ENCODE measurements at regions not wholly inside any gene's neighbourhood (a gene's known extent, or its start where the extent isn't known, plus 50 kb on each side); places are given as distances from the start of the nearest gene placed in this dataset.

GRCh38 chr2:211237586-211238275, 681.3 kb downstream of the CPS1 start:
- no peak for DNase-seq (ENCODE audit: low spot score)

DNA sequence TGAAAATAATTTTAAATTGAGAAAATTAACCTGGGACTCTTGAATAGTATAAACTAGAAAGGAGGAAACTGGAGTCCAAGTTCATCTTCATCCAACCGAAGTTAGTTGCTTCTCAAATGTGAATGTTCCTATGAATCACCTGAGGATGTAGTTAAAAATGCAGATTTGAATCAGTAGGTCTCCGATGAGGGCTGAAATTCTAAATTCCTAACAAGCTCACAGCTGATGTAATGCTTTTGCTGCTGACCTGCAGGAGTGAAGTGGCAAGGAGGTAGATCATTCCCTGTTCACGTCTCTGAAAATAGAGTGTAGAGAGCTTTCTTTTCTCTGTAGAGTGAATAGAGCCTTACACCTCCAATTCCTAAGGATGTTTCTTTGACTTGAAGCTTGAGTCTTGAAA, 685.5 kb downstream of the CPS1 start:
- DNase-seq (ENCODE audit: low spot score): no peak

DNA sequence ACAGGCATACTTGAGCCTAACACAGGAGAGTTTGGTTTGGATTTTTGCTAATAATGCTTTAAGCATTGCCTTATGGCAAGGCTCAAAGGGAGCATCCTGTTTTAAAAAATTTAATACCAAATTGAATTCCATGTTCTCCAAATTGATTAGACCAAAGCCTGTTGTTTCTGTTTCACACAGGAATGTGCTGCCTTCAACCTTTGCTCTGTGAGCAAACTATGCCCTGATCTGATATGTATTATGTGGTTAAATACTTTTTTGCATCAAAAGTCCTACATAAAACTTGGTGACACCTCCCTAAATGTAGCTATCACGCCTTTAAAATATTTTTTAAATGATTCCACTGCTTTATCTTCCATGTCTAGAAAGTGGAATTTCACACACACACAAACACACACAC, 691.4 kb downstream of the CPS1 start:
- no peak for DNase-seq (ENCODE audit: low spot score)

- no peak for DNase-seq (ENCODE audit: low spot score)
These were observed 692.4 kb downstream of the CPS1 start for GRCh38 chr2:211248841-211249240.

DNA sequence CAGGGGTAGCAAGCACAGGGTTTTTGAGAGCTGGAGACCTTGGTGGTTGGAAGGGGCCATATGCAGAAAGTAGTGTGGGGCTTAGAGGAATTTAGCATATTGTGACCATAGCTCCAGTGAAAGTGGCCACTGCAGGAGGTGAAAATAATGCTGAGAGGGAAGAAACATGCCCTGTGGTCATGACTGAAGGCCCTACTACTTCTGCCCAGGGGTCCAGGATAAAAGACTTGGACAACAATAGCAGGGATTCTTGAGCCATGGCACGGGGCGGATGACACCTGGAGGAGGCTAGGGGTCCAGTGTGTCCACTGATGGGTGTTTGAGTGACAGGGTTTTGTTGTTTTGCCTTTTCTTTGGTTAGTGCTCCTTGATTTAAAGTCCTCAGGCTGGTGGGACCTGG, 694.6 kb downstream of the CPS1 start:
- no peak for DNase-seq (ENCODE audit: low spot score)

DNA sequence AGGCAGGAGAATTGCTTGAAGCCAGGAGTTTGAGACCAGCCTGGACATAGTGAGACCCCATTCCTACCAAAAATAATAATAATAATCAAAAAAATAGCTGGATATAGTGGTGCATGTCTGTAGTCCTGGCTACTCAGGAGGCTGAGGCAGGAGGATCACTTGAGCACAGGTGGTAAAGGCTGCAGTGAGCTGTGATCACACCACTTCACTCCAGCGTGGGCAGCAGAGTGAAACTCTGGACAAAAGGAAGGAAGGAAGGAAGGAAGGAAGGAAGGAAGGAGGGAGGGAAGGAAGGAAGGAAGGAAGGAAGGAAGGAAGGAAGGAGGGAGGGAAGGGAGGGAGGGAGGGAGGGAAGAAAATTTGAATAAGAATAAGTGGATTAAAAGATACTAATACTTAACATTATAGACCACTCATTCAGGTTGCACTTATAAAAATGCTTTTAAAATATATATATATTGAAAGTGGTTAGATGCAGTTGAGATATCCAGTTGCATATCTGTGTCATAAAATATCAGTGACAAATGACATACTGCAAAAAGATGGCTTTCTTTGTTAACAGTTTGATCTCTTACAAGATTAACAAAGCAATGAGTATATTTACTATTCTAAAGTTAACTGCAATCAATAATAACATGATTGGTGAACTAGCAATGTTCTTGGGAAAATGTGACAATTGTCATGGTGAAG, 702.4 kb downstream of the CPS1 start:
- DNase-seq (ENCODE audit: low spot score): no peak

DNA sequence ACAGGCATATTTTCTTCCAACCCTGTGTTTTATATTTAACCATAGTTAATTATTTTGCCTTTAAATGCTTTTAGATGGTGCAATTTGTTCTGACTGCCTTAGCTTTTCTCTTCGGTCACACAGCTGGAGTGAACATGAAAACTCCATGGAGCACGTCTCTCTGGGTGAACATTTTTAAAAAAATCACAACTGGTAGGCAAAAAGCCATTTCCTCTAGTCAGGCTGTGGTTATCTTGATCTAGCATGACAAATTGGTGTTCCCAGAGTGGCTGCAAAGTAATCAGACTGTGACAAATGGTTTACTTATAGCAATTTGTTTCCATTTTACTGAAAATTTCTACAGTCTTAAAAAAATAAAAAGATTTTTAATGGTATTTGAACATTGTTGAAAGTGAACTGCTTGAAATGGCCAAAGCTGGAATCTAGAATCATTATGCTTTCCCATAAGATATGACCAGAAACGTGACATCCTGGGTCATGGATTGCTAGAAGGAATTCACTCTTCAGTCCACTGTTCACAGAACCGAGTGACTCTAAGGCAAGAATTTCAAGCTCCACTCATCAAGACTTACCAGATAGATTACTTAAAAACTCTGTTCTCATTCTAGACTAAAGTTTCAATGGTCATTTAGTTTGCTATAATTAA, 703.6 kb downstream of the CPS1 start:
- no peak for DNase-seq (ENCODE audit: low spot score)

DNA sequence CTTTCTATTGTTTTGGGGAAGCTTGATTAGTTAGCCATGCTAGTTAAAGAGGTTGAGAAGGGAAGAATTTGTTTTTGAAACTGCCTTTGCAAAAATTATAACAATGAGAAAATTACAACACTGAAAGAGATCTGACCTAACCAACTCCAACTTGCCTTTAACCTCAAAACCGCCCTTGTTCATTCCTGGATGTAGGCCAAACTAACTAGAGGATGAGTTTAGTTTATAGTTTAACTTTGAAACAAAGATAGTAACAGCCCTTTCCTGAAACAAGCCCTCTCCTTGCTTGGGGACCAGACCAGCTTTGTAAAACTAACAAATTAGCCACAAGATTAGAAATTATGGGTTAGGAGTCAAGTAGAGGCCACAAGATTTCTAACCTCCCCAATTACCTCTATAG, 713.9 kb downstream of the CPS1 start:
- DNase-seq (ENCODE audit: low spot score): no peak

DNA sequence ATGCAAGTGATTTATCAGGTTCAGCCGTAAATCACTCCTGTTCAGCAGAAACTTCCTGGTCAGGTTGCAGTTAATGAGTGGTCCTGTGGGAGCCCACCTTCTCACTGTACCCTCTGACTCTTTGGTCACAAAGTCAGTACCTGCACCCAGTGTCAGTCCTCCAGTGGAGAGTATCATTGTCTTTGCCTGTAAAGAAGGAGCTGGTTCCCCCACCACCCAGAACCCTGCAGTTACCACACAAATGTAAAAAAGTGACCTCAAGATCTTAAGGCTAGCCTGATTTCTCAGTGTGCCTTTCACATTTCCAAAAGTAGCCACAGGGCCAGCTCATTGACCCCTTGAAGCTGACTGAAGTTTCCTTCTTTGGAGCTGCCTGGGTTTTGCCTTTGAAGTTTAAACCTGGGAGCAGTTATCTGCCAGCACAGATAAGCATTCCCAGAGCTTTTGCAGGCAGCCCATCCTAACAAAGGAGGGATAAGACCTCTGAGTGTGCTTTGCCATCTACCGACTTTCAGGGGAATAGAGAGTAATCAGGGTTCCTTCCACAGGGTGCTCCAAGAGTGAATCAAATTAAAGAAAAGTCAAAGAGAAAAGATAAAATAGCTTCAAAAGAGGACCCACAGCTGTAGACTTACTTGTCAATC, 725.2 kb downstream of the CPS1 start:
- no peak for DNase-seq (ENCODE audit: low spot score)

DNA sequence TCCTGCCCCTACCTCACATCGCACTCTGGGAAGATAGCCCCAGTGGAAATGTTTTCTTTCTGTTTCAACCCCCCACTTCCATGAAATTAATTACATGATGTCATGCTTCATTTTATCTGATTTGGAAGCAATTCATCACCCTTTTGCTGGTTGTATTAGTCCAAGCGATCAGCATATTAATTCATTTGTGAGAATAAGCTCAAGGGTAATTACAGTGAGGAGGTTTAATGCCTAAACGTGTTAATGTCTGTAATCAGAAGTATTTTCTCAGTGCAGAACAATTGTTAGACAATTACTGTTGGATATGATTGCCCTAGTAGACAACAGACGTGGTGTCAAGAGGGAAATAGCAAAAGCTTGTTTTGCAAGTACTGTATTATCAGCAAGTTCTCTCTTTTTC, 746.3 kb downstream of the CPS1 start:
- no peak for DNase-seq (ENCODE audit: low spot score)

GRCh38 chr2:211306929-211307328, 750.5 kb downstream of the CPS1 start:
- no peak for DNase-seq (ENCODE audit: low spot score)
